ENCODE measurements at regions not wholly inside any gene's neighbourhood (a gene's known extent, or its start where the extent isn't known, plus 50 kb on each side); places are given as distances from the start of the nearest gene placed in this dataset.

DNA sequence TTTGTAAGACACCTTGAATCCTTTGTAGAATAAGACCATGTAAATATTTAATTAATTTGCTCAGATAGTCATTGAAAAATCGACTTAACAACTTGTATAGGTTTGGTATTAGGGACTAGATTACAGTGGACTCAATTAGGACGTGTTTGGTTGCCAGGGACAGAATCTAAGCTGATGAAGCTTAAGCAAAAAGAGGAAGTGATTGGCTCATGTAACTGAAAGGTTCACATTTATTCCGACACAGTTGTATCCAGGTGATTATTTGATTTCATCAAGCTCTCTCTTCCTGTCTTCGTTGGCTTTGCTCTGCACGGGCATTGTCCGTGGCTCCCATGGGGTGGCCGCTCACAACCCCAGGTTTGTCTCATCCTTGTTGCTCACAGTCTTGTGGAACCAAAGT lies 146.4 kb downstream of the C11orf91 start:
- Histone ChIP-seq H3K4me3 (ENCODE audit: low read length) (no peak overlapping the region), H3K27me3 (ENCODE audit: low read length) (no peaks in the 10 kb centered on the region), H3K4me1 (ENCODE audit: insufficient read depth, low read length) (peaks cover 24% of the 10 kb centered on the region), H3K4me2 (ENCODE audit: low read length) (no peak overlapping the region), H3K79me2 (ENCODE audit: low read length) (no peaks in the 10 kb centered on the region), H3K9me3 (ENCODE audit: low read length) (no peaks in the 10 kb centered on the region), H3K9ac (ENCODE audit: low read length) (no peak overlapping the region), H3F3A (ENCODE audit: low read length, unreplicated experiment) (no peaks in the 10 kb centered on the region), H3K9me2 (replicated peaks; ENCODE audit: low read length) (no peaks in the 10 kb centered on the region), H3K36me3 (ENCODE audit: low read depth, low read length) (0 out of 2 replicates have a peak, but pooled peaks cover 2% of the 10 kb centered on the region), H4K20me1 (ENCODE audit: low read length) (no peaks in the 10 kb centered on the region), H2AFZ (ENCODE audit: low read length) (no peak overlapping the region), H3K27ac (ENCODE audit: low read length) (no peak overlapping the region)
- intact Hi-C loops (cut with micrococcal nuclease), result no loop called here
- TF ChIP-seq EZH2 (IDR thresholded peaks at IDR 0.05; ENCODE audit: low read length, unreplicated experiment) (no peak), EZH2phosphoT487 (IDR thresholded peaks at IDR 0.05; ENCODE audit: borderline replicate concordance, low read length) (no peak)
- TF ChIP-seq, protein P1, sequence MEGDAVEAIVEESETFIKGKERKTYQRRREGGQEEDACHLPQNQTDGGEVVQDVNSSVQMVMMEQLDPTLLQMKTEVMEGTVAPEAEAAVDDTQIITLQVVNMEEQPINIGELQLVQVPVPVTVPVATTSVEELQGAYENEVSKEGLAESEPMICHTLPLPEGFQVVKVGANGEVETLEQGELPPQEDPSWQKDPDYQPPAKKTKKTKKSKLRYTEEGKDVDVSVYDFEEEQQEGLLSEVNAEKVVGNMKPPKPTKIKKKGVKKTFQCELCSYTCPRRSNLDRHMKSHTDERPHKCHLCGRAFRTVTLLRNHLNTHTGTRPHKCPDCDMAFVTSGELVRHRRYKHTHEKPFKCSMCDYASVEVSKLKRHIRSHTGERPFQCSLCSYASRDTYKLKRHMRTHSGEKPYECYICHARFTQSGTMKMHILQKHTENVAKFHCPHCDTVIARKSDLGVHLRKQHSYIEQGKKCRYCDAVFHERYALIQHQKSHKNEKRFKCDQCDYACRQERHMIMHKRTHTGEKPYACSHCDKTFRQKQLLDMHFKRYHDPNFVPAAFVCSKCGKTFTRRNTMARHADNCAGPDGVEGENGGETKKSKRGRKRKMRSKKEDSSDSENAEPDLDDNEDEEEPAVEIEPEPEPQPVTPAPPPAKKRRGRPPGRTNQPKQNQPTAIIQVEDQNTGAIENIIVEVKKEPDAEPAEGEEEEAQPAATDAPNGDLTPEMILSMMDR (conservative IDR thresholded peaks at IDR 0.05; ENCODE audit: low read depth, low read length), result no peak
- ChIA-PET POLR2A (ENCODE audit: unreplicated experiment) (no interaction called here), CTCF (no interaction called here)
- ATAC-seq (no peak), DNase-seq (no peak)
- BruUV-seq (replicated peaks), result no TSS peak

DNA sequence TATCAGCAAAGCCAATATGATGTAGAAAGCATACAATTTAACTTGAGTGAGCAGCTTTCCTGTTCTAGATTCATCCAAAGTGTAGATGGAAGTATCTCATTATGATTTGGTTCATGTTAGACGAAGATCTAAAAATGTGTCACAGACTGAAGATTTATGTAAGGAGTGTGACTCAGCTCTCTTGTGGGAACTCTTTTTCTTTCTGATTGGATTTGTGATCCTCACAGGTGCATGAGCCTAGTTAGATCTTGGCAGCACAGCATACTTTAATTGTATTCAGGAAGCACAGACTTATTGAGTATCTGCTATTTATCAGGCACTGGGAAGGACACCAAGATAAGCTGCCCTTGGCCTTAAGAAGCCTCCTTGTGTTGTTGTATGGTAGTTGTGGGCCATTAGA lies 147.1 kb downstream of the C11orf91 start:
- H3K4me2 ChIP-seq (ENCODE audit: low read length), result no peak overlapping the region
- ATAC-seq, result no peak

DNA sequence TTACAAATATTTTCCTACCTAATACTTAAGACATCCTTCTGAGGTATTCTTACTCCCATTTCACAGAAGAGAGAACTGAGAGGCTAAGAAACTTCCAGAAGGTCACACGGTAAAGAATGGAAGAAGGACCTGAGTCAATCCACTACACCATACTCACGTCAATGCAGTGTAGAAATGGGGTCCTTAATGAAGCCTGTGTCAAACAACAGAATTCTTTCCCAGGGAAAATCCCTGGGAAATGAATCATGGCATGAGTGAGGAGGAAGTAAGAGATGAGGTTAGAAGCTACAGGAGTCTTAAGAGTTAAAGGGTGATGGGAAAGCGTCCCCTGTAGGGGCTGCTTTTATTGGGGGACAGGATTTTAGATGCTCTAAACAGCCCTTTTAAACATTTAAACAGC lies 147.9 kb downstream of the C11orf91 start:
- Histone ChIP-seq H3K9me2 (replicated peaks; ENCODE audit: low read length) (no peaks in the 10 kb centered on the region), H3K4me3 (ENCODE audit: low read length) (no peak overlapping the region), H3F3A (ENCODE audit: low read length, unreplicated experiment) (no peaks in the 10 kb centered on the region), H2AFZ (ENCODE audit: low read length) (no peak overlapping the region), H3K27ac (ENCODE audit: low read length) (no peak overlapping the region), H4K20me1 (ENCODE audit: low read length) (no peaks in the 10 kb centered on the region), H3K4me1 (ENCODE audit: insufficient read depth, low read length) (peaks cover 20% of the 10 kb centered on the region), H3K9me3 (ENCODE audit: low read length) (no peaks in the 10 kb centered on the region), H3K27me3 (ENCODE audit: low read length) (no peaks in the 10 kb centered on the region), H3K4me2 (ENCODE audit: low read length) (no peak overlapping the region), H3K9ac (ENCODE audit: low read length) (no peak overlapping the region), H3K36me3 (ENCODE audit: low read depth, low read length) (0 out of 2 replicates have a peak, but pooled peaks cover 2% of the 10 kb centered on the region), H3K79me2 (ENCODE audit: low read length) (no peaks in the 10 kb centered on the region)
- TF ChIP-seq EZH2phosphoT487 (IDR thresholded peaks at IDR 0.05; ENCODE audit: borderline replicate concordance, low read length) (no peak), EZH2 (IDR thresholded peaks at IDR 0.05; ENCODE audit: low read length, unreplicated experiment) (no peak)
- TF ChIP-seq, protein P1 (conservative IDR thresholded peaks at IDR 0.05; ENCODE audit: low read depth, low read length), result no peak
- intact Hi-C loops (cut with micrococcal nuclease), result no loop called here
- ATAC-seq (no peak), DNase-seq (no peak)
- BruUV-seq (replicated peaks), result no TSS peak
- ChIA-PET CTCF (no interaction called here), POLR2A (ENCODE audit: unreplicated experiment) (no interaction called here)

More for the DNA sequence above, 147.1 kb downstream of the C11orf91 start:
- H3F3A ChIP-seq (ENCODE audit: low read length, unreplicated experiment), result no peaks in the 10 kb centered on the region
- H3K4me3 ChIP-seq (ENCODE audit: low read length), result no peak overlapping the region
- peak; percentile 45 for DNase-seq
- H4K20me1 ChIP-seq (ENCODE audit: low read length), result no peaks in the 10 kb centered on the region
- H3K36me3 ChIP-seq (ENCODE audit: low read depth, low read length), result 0 out of 2 replicates have a peak, but pooled peaks cover 2% of the 10 kb centered on the region
- no peaks in the 10 kb centered on the region for H3K9me3 ChIP-seq (ENCODE audit: low read length)
- no peaks in the 10 kb centered on the region for H3K79me2 ChIP-seq (ENCODE audit: low read length)
- POLR2A ChIA-PET (ENCODE audit: unreplicated experiment), result no interaction called here
- CTCF ChIA-PET, result no interaction called here
- H2AFZ ChIP-seq (ENCODE audit: low read length), result no peak overlapping the region
- TF ChIP-seq, protein P1 (conservative IDR thresholded peaks at IDR 0.05; ENCODE audit: low read depth, low read length), result no peak
- TF ChIP-seq EZH2phosphoT487 (IDR thresholded peaks at IDR 0.05; ENCODE audit: borderline replicate concordance, low read length), result no peak
- TF ChIP-seq EZH2 (IDR thresholded peaks at IDR 0.05; ENCODE audit: low read length, unreplicated experiment), result no peak
- no TSS peak for BruUV-seq (replicated peaks)
- H3K9ac ChIP-seq (ENCODE audit: low read length), result no peak overlapping the region
- no peak overlapping the region for H3K27ac ChIP-seq (ENCODE audit: low read length)
- no peaks in the 10 kb centered on the region for H3K27me3 ChIP-seq (ENCODE audit: low read length)
- H3K9me2 ChIP-seq (replicated peaks; ENCODE audit: low read length), result no peaks in the 10 kb centered on the region
- intact Hi-C loops (cut with micrococcal nuclease), result no loop called here
- peaks cover 24% of the 10 kb centered on the region for H3K4me1 ChIP-seq (ENCODE audit: insufficient read depth, low read length)

Data from PC-3 (cell line).